ENCODE measurements at regions not wholly inside any gene's neighbourhood (a gene's known extent, or its start where the extent isn't known, plus 50 kb on each side); places are given as distances from the start of the nearest gene placed in this dataset.

GRCh38 chr12:94771741-94772140, 121.4 kb upstream of the TMCC3 start:
- no peak for TF ChIP-seq POLR2A (IDR thresholded peaks at IDR 0.05)
- TF ChIP-seq, protein P1, sequence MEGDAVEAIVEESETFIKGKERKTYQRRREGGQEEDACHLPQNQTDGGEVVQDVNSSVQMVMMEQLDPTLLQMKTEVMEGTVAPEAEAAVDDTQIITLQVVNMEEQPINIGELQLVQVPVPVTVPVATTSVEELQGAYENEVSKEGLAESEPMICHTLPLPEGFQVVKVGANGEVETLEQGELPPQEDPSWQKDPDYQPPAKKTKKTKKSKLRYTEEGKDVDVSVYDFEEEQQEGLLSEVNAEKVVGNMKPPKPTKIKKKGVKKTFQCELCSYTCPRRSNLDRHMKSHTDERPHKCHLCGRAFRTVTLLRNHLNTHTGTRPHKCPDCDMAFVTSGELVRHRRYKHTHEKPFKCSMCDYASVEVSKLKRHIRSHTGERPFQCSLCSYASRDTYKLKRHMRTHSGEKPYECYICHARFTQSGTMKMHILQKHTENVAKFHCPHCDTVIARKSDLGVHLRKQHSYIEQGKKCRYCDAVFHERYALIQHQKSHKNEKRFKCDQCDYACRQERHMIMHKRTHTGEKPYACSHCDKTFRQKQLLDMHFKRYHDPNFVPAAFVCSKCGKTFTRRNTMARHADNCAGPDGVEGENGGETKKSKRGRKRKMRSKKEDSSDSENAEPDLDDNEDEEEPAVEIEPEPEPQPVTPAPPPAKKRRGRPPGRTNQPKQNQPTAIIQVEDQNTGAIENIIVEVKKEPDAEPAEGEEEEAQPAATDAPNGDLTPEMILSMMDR (IDR thresholded peaks at IDR 0.05), result no peak

All from testis (tissue), 2 donors.